GM12878 (cell line): ENCODE measurements at regions not wholly inside any gene's neighbourhood (a gene's known extent, or its start where the extent isn't known, plus 50 kb on each side); places are given as distances from the start of the nearest gene placed in this dataset.

ENCODE experiments used
- BHLHE40 ChIP-seq, 2 experiments: fragments of 450-650 bp in 1 of 2; IDR thresholded peaks; 2 replicates each; pipeline ENCODE4 v1.6.1; 2011 to 2017; ENCODE audit warnings: low read depth in 2 of 2, borderline replicate concordance in 1 of 2, improper control_type of control experiment in 1 of 2, low read length in 1 of 2, mild to moderate bottlenecking in 1 of 2
- BMI1 ChIP-seq: fragments of 450-650 bp; IDR thresholded peaks from 2 replicates; pipeline ENCODE4 v1.6.1; 2016; ENCODE audit warnings: mild to moderate bottlenecking, moderate library complexity, borderline replicate concordance
- CHD1 ChIP-seq: IDR thresholded peaks from 2 replicates; pipeline ENCODE4 v1.6.1; 2012; ENCODE audit warnings: low read depth, low read length, improper control_type of control experiment
- CTCF ChIP-seq, 3 experiments: IDR thresholded peaks in 2 of 3; conservative IDR thresholded peaks in 1 of 3; 2 replicates each; pipeline ENCODE4 v1.5.1; 2011; ENCODE audit warnings: low read depth in 3 of 3, low read length in 3 of 3, mild to moderate bottlenecking in 3 of 3, control low read depth in 2 of 3, moderate library complexity in 2 of 3, inconsistent platforms in 1 of 3, mixed read lengths in 1 of 3; ENCODE audit not compliant: control insufficient read depth in 2 of 3, insufficient read depth in 1 of 3; ENCODE audit errors: extremely low read depth in 1 of 3
- EGR1 ChIP-seq, 2 experiments: IDR thresholded peaks; 1 replicate in 1 of 2; 2 replicates in 1 of 2; pipeline ENCODE4 v1.6.1; 2011 to 2012; ENCODE audit warnings: low read depth in 2 of 2, low read length in 2 of 2, borderline replicate concordance in 1 of 2, mild to moderate bottlenecking in 1 of 2, moderate library complexity in 1 of 2
- EZH2 ChIP-seq: IDR thresholded peaks from 2 replicates; pipeline ENCODE4 v1.6.1; 2012; ENCODE audit warnings: low read depth, mild to moderate bottlenecking, control low read depth, inconsistent platforms, low read length, borderline replicate concordance; ENCODE audit not compliant: control insufficient read depth
- HDGF ChIP-seq: fragments of 450-650 bp; IDR thresholded peaks from 2 replicates; pipeline ENCODE4 v1.6.1; 2016; ENCODE audit warnings: antibody characterized with exemption
- IRF3 ChIP-seq: fragments of 450-650 bp; IDR thresholded peaks from 2 replicates; pipeline ENCODE4 v1.6.1; 2014; ENCODE audit warnings: mild to moderate bottlenecking
- KAT2A ChIP-seq: conservative IDR thresholded peaks from 2 replicates; pipeline ENCODE4 v1.6.1; 2011; ENCODE audit warnings: low read depth, low read length; ENCODE audit not compliant: control insufficient read depth
- MXI1 ChIP-seq: fragments of 150-350 bp; IDR thresholded peaks from 2 replicates; pipeline ENCODE4 v1.6.1; 2011; ENCODE audit warnings: low read depth, mild to moderate bottlenecking, inconsistent platforms, low read length, improper control_type of control experiment
- MYC ChIP-seq: IDR thresholded peaks from 2 replicates; pipeline ENCODE4 v1.6.1; 2011; ENCODE audit warnings: mild to moderate bottlenecking, low read length, moderate library complexity, inconsistent platforms; ENCODE audit not compliant: insufficient read depth, insufficient replicate concordance, insufficient read length, severe bottlenecking
- NFYA ChIP-seq: IDR thresholded peaks from 2 replicates; pipeline ENCODE4 v1.6.1; 2011; ENCODE audit warnings: low read depth, mild to moderate bottlenecking, low read length, improper control_type of control experiment, borderline replicate concordance
- RAD51 ChIP-seq: fragments of 450-650 bp; IDR thresholded peaks from 2 replicates; pipeline ENCODE4 v1.6.1; 2016; ENCODE audit warnings: moderate library complexity, mild to moderate bottlenecking, inconsistent platforms
- SUPT20H ChIP-seq: IDR thresholded peaks from 2 replicates; pipeline ENCODE4 v1.6.1; 2011; ENCODE audit warnings: low read depth, mild to moderate bottlenecking, low read length, moderate library complexity, borderline replicate concordance; ENCODE audit not compliant: control insufficient read depth
- TCF7 ChIP-seq: IDR thresholded peaks from 2 replicates; pipeline ENCODE4 v1.6.1; 2014; ENCODE audit warnings: antibody characterized with exemption, borderline replicate concordance
- YBX1 ChIP-seq: fragments of 450-650 bp; IDR thresholded peaks from 2 replicates; pipeline ENCODE4 v1.6.1; 2016; ENCODE audit warnings: antibody characterized with exemption
- ZSCAN29 ChIP-seq: fragments of 450-650 bp; IDR thresholded peaks from 2 replicates; pipeline ENCODE4 v1.6.1; 2017; ENCODE audit warnings: mild to moderate bottlenecking, moderate library complexity
- TF ChIP-seq, protein P1 (sequence below): IDR thresholded peaks from 2 replicates; pipeline ENCODE4 v1.6.1; 2011; ENCODE audit warnings: mild to moderate bottlenecking, low read depth, low read length, moderate library complexity; ENCODE audit not compliant: insufficient replicate concordance
- TF ChIP-seq, protein P2 (sequence below): IDR thresholded peaks from 2 replicates; pipeline ENCODE4 v1.6.1; 2011; ENCODE audit warnings: low read depth, low read length, improper control_type of control experiment, borderline replicate concordance

DNA sequence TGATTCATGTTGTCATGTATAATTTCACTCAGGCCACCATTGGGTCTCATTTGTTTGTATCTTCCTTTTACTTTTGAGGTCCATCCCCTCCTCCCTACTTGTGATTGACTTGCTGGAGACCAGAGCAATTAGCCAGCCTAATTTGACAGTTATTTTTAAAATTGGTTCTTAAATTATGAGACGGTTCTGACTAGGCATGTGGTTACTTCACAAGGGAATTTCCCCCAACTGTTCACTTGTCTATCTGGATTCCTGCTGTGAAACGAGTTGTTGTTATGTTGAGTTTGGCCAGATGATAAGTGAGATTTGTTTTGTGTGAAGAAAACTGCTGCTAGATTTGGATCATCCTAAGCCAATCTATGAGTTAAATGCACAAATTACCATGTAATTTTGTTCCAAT, 359.1 kb downstream of the BARHL2 start (continued):
- TF ChIP-seq MYC (no peak), CTCF (IDR thresholded peaks at IDR 0.05 in 2 of 3, conservative IDR thresholded peaks at IDR 0.05 in 1 of 3; ENCODE audit: control insufficient read depth in 2 of 3, extremely low read depth in 1 of 3, insufficient read depth in 1 of 3, low read depth in 3 of 3, low read length in 3 of 3) (no peak), ZSCAN29 (0 out of 2 replicates have a peak, but pooled peaks have one; percentile 24), YBX1 (no peak), NFYA (no peak), CHD1 (no peak), BMI1 (peak; percentile 59; the same call in 1 of the 2 replicates), EZH2 (no peak), RAD51 (peak; percentile 45; the same call in 1 of the 2 replicates), MXI1 (0 out of 2 replicates have a peak, but pooled peaks have one; percentile 16), KAT2A (no peak), SUPT20H (no peak), HDGF (no peak), TCF7 (no peak), IRF3 (no peak), EGR1 (IDR thresholded peaks at IDR 0.05; ENCODE audit: borderline replicate concordance in 1 of 2, low read depth in 2 of 2, low read length in 2 of 2) (no peak), BHLHE40 (IDR thresholded peaks at IDR 0.05; ENCODE audit: borderline replicate concordance in 1 of 2, low read depth in 2 of 2, low read length in 1 of 2) (no peak; a peak in 1 of 4 replicates)
- TF ChIP-seq, protein P1, sequence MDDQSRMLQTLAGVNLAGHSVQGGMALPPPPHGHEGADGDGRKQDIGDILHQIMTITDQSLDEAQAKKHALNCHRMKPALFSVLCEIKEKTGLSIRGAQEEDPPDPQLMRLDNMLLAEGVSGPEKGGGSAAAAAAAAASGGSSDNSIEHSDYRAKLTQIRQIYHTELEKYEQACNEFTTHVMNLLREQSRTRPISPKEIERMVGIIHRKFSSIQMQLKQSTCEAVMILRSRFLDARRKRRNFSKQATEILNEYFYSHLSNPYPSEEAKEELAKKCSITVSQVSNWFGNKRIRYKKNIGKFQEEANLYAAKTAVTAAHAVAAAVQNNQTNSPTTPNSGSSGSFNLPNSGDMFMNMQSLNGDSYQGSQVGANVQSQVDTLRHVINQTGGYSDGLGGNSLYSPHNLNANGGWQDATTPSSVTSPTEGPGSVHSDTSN, result peak; percentile 74
- TF ChIP-seq, protein P2, sequence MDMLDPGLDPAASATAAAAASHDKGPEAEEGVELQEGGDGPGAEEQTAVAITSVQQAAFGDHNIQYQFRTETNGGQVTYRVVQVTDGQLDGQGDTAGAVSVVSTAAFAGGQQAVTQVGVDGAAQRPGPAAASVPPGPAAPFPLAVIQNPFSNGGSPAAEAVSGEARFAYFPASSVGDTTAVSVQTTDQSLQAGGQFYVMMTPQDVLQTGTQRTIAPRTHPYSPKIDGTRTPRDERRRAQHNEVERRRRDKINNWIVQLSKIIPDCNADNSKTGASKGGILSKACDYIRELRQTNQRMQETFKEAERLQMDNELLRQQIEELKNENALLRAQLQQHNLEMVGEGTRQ, result no peak
